HG03342 (cell line): ENCODE measurements at regions not wholly inside any gene's neighbourhood (a gene's known extent, or its start where the extent isn't known, plus 50 kb on each side); places are given as distances from the start of the nearest gene placed in this dataset.

Experiments
- ATAC-seq: cut with Tn5 transposase; IDR thresholded peaks from one replicate; pipeline ENCODE4 v1.9.1; 2021; ENCODE audit warnings: mild to moderate bottlenecking, moderate library complexity; ENCODE audit not compliant: unreplicated experiment

- ATAC-seq: no peak
These were observed 210.4 kb upstream of the ARX start for GRCh38 chrX:25226151-25226550.

- no peak for ATAC-seq
These were observed 203.7 kb upstream of the ARX start for GRCh38 chrX:25219480-25219879.

GRCh38 chrX:25213611-25214010 is 197.8 kb upstream of the ARX start:
- no peak for ATAC-seq

- ATAC-seq: no peak
These were observed 192.2 kb upstream of the ARX start for GRCh38 chrX:25207803-25208475.

- no peak for ATAC-seq
These were observed 191.0 kb upstream of the ARX start for GRCh38 chrX:25206778-25207177.

GRCh38 chrX:25204182-25204581 is 188.4 kb upstream of the ARX start:
- no peak for ATAC-seq

GRCh38 chrX:25202827-25203226 is 187.1 kb upstream of the ARX start:
- ATAC-seq: no peak

- ATAC-seq: no peak
These were observed 183.1 kb upstream of the ARX start for GRCh38 chrX:25198891-25199290.

GRCh38 chrX:25198253-25198652 is 182.5 kb upstream of the ARX start:
- no peak for ATAC-seq

GRCh38 chrX:25196221-25196620 is 180.5 kb upstream of the ARX start:
- no peak for ATAC-seq

- ATAC-seq: no peak
These were observed 175.6 kb upstream of the ARX start for GRCh38 chrX:25191403-25191802.

- no peak for ATAC-seq
These were observed 166.0 kb upstream of the ARX start for GRCh38 chrX:25181775-25182174.

- no peak for ATAC-seq
These were observed 164.5 kb upstream of the ARX start for GRCh38 chrX:25180242-25180641.

GRCh38 chrX:25178555-25178954 is 162.8 kb upstream of the ARX start:
- ATAC-seq: no peak

- ATAC-seq: peak; percentile 80
These were observed 160.0 kb upstream of the ARX start for GRCh38 chrX:25175743-25176142.

- no peak for ATAC-seq
These were observed 159.4 kb upstream of the ARX start for GRCh38 chrX:25175171-25175570.

GRCh38 chrX:25166546-25166945 is 150.8 kb upstream of the ARX start:
- no peak for ATAC-seq

GRCh38 chrX:25166145-25166544 is 150.4 kb upstream of the ARX start:
- ATAC-seq: no peak

GRCh38 chrX:25158635-25159034 is 142.9 kb upstream of the ARX start:
- ATAC-seq: no peak

- ATAC-seq: no peak
These were observed 141.1 kb upstream of the ARX start for GRCh38 chrX:25156832-25157231.

- ATAC-seq: no peak
These were observed 140.6 kb upstream of the ARX start for GRCh38 chrX:25156323-25156722.

- no peak for ATAC-seq
These were observed 138.4 kb upstream of the ARX start for GRCh38 chrX:25154168-25154567.

- ATAC-seq: no peak
These were observed 136.0 kb upstream of the ARX start for GRCh38 chrX:25151749-25152148.
